NCI-H526 (cell line): ENCODE measurements at regions not wholly inside any gene's neighbourhood (a gene's known extent, or its start where the extent isn't known, plus 50 kb on each side); places are given as distances from the start of the nearest gene placed in this dataset.
"Not testable (repeated sequence)": the region's sequence is repeated elsewhere in the genome, so short reads cannot be mapped to it uniquely, and the experiment has no call there.

Experiments
- DNase-seq, 2 experiments: peaks; one replicate each; lab custom pipeline; 2025; lab: John Stamatoyannopoulos, UW

GRCh38 chr2:88860421-88861075 is 169.1 kb downstream of the RPIA start:
- no peak for DNase-seq

GRCh38 chr2:88865801-88866371 is 174.4 kb downstream of the RPIA start:
- DNase-seq = peak in 1 of 2 experiments; percentile 14

- DNase-seq = no peak
Measured at GRCh38 chr2:88866756-88867155, 175.3 kb downstream of the RPIA start.

- no peak for DNase-seq
Measured at GRCh38 chr2:88868861-88869260, 177.4 kb downstream of the RPIA start.

- DNase-seq = no peak
Measured at GRCh38 chr2:88870267-88870839, 178.9 kb downstream of the RPIA start.

GRCh38 chr2:88871336-88871735 is 179.9 kb downstream of the RPIA start:
- no peak for DNase-seq

GRCh38 chr2:88873620-88874019 is 182.1 kb downstream of the RPIA start:
- no peak for DNase-seq

- DNase-seq = peak; percentile 56 to 86
Measured at GRCh38 chr2:88874063-88874657, 182.7 kb downstream of the RPIA start.

- no peak for DNase-seq
Measured at GRCh38 chr2:88875736-88876135, 184.3 kb downstream of the RPIA start.

GRCh38 chr2:88880441-88880953 is 189.0 kb downstream of the RPIA start:
- peak; percentile 88 to 93 for DNase-seq

GRCh38 chr2:88885275-88885674 is 193.8 kb downstream of the RPIA start:
- DNase-seq = peak; percentile 96 to 97

- peak; percentile 54 to 78 for DNase-seq
Measured at GRCh38 chr2:88885679-88886416, 194.4 kb downstream of the RPIA start.

- peak; percentile 60 to 68 for DNase-seq
Measured at GRCh38 chr2:88887466-88887865, 196.0 kb downstream of the RPIA start.

GRCh38 chr2:88892207-88892606 is 200.7 kb downstream of the RPIA start:
- no peak for DNase-seq

GRCh38 chr2:88892788-88893187 is 201.3 kb downstream of the RPIA start:
- DNase-seq = no peak

GRCh38 chr2:88896971-88897370 is 205.5 kb downstream of the RPIA start:
- peak; percentile 56 to 62 for DNase-seq

- DNase-seq = no peak
Measured at GRCh38 chr2:88897715-88898114, 206.2 kb downstream of the RPIA start.

- peak; percentile 31 to 86 for DNase-seq
Measured at GRCh38 chr2:88903749-88904353, 212.4 kb downstream of the RPIA start.

- DNase-seq = no peak
Measured at GRCh38 chr2:88913280-88913679, 221.8 kb downstream of the RPIA start.

GRCh38 chr2:88919087-88919738 is 227.7 kb downstream of the RPIA start:
- DNase-seq = peak in 1 of 2 experiments; percentile 48

GRCh38 chr2:88920399-88920798 is 228.9 kb downstream of the RPIA start:
- DNase-seq = not testable (repeated sequence)
